Heart left ventricle (tissue), 16 donors: ENCODE measurements at regions not wholly inside any gene's neighbourhood (a gene's known extent, or its start where the extent isn't known, plus 50 kb on each side); places are given as distances from the start of the nearest gene placed in this dataset.

ENCODE experiments used
- ATAC-seq, 4 donors: fragments of 200-7000 bp; cut with Tn5 transposase; one replicate each; pipeline ENCODE4 v1.9.1; 2020 to 2022; ENCODE audit warnings: moderate library complexity in 4 of 4, mild to moderate bottlenecking in 3 of 4, moderate number of reproducible peaks in 1 of 4
- DNase-seq, 5 donors: peaks; one replicate each; pipeline ENCODE4 v3.0.0-alpha.2; 2020
- H3K27ac ChIP-seq, 12 donors: fragments of 200-600 bp; sonication (generic) in 4 of 12; one replicate each; pipeline versions ENCODE4 v1.5.0 to v1.8.0; 2016 to 2022; ENCODE audit warnings: mild to moderate bottlenecking in 2 of 12
- H3K27me3 ChIP-seq, 9 donors: fragments of 200-600 bp; sonication (generic) in 2 of 9; one replicate each; pipeline versions ENCODE4 v1.5.1 to v1.8.0; 2016 to 2022; ENCODE audit warnings: mild to moderate bottlenecking in 3 of 9
- H3K36me3 ChIP-seq, 9 donors: fragments of 200-600 bp; sonication (generic) in 2 of 9; one replicate each; pipeline versions ENCODE4 v1.5.0 to v1.8.0; 2018 to 2022; ENCODE audit warnings: mild to moderate bottlenecking in 2 of 9
- H3K4me1 ChIP-seq, 12 donors: fragments of 200-600 bp; sonication (generic) in 4 of 12; one replicate each; pipeline versions ENCODE4 v1.5.0 to v1.8.0; 2016 to 2022; ENCODE audit warnings: mild to moderate bottlenecking in 3 of 12
- H3K4me3 ChIP-seq, 12 donors: fragments of 200-600 bp; sonication (generic) in 4 of 12; one replicate each; pipeline versions ENCODE4 v1.5.0 to v1.8.0; 2017 to 2022; ENCODE audit warnings: mild to moderate bottlenecking in 9 of 12, moderate library complexity in 4 of 12
- H3K9me3 ChIP-seq, 12 donors: fragments of 200-600 bp; sonication (generic) in 4 of 12; one replicate each; pipeline versions ENCODE4 v1.5.0 to v1.8.0; 2016 to 2022; ENCODE audit warnings: mild to moderate bottlenecking in 1 of 12
- CTCF ChIP-seq, 12 donors: fragments of 200-600 bp; sonication (generic) in 4 of 12; IDR thresholded peaks; one replicate each; pipeline versions ENCODE4 v1.5.0 to v1.8.0; 2018 to 2022; ENCODE audit warnings: antibody characterized with exemption in 12 of 12, mild to moderate bottlenecking in 5 of 12
- POLR2A ChIP-seq, 2 donors: fragments of 450-650 bp; IDR thresholded peaks; one replicate each; pipeline ENCODE4 v1.6.1; 2017; ENCODE audit warnings: antibody characterized with exemption in 2 of 2, mild to moderate bottlenecking in 2 of 2, moderate library complexity in 2 of 2
- WGBS, 4 donors: extraction: QIAGEN DNeasy Blood & Tissue Kit in 2 of 4; methylation state at CpG; one replicate each; pipeline versions ENCODE4 v1.1.5 to v1.1.7; 2013 to 2018; 5-methylcytosine and 5-hydroxymethylcytosine counted together
- intact Hi-C, 10 donors: fragments of 100-400 bp; cut with DNase I; formaldehyde crosslinking; loops; one replicate each; pipeline versions ENCODE4 v1.11.1 to v1.14.2; 2022
- donor health status: ischemic (EF 13 %, LVEDD 7.1; RV severe dilation, severe dysfunction).
- donor health status: healthy with polysubstance abuse.
- donor health status: DM: no; HTN: yes; CAD: no.
- donor health status: DM: no; HTN: no; CAD: no.
- donor health status: ischemic (EF 25% LVEDD 6.9; RV normal size, moderate dysfunction).
- donor health status: ischemic (EF 25% LVEDD 5.7; RV mildly dilated, moderate dysfunction).
- donor health status: healthy.
- donor health status: DM: yes; HTN: yes; CAD: no.
- donor health status: ischemic (EF 35%, LVEDD 5.7; RV mildly dilated, moderate dysfunction).
- donor health status: nonischemic (EF 11% LVEDD 7.7; RV severe dilation, severe dysfunction).
- donor health status: DM: yes; HTN: yes; CAD: no.
- donor health status: PGD.
- donor health status: ischemic (EF 29% LVEDD 5.4; RV normal size, mild dysfunction).
- donor health status: nonischemic (EF 23%, LVEDD 6.1; RV moderate dilation, normal function).

- no peaks in the 10 kb centered on the region for H3K9me3 ChIP-seq
- TF ChIP-seq POLR2A (IDR thresholded peaks at IDR 0.05) = no peak
- no peak for TF ChIP-seq CTCF (IDR thresholded peaks at IDR 0.05)
- H3K4me1 ChIP-seq = no peaks in the 10 kb centered on the region
- WGBS, 4 donors = 57 to 68% (median 63%) methylated on average over 2 of the region's 2 CpGs
- ATAC-seq (no peak), DNase-seq (no peak)
- no peak overlapping the region for H3K4me3 ChIP-seq
- no peaks in the 10 kb centered on the region for H3K36me3 ChIP-seq
- intact Hi-C loops = no loop called here
- H3K27ac ChIP-seq = no peak overlapping the region
- no peaks in the 10 kb centered on the region for H3K27me3 ChIP-seq
These were observed 414.6 kb upstream of the GOT2 start for GRCh38 chr16:59148769-59149155.

- TF ChIP-seq CTCF (IDR thresholded peaks at IDR 0.05) (no peak), POLR2A (IDR thresholded peaks at IDR 0.05) (no peak)
- intact Hi-C loops = no loop called here
- 66 to 70% (median 68%) methylated on average over 8 of the region's 8 CpGs for WGBS, 4 donors
- Histone ChIP-seq H3K36me3 (no peaks in the 10 kb centered on the region), H3K9me3 (no peaks in the 10 kb centered on the region), H3K4me3 (no peak overlapping the region), H3K27ac (no peak overlapping the region), H3K27me3 (no peaks in the 10 kb centered on the region), H3K4me1 (no peaks in the 10 kb centered on the region)
- no peak for DNase-seq
- ATAC-seq = no peak
These were observed 414.1 kb upstream of the GOT2 start for GRCh38 chr16:59148056-59148768.

GRCh38 chr16:59146140-59146539, 412.0 kb upstream of the GOT2 start:
- Histone ChIP-seq H3K27me3 (no peaks in the 10 kb centered on the region), H3K4me1 (no peaks in the 10 kb centered on the region), H3K4me3 (no peak overlapping the region), H3K27ac (no peak overlapping the region), H3K36me3 (no peaks in the 10 kb centered on the region), H3K9me3 (no peaks in the 10 kb centered on the region)
- TF ChIP-seq CTCF (IDR thresholded peaks at IDR 0.05) (no peak), POLR2A (IDR thresholded peaks at IDR 0.05) (no peak)
- intact Hi-C loops = no loop called here
- DNase-seq = no peak
- WGBS, 4 donors = 95 to 98% (median 96%) methylated on average over 3 of the region's 3 CpGs
- no peak for ATAC-seq

GRCh38 chr16:59144841-59145240, 410.7 kb upstream of the GOT2 start:
- WGBS, 4 donors = 68 to 85% (median 76%) methylated on average over 2 of the region's 2 CpGs
- no peaks in the 10 kb centered on the region for H3K36me3 ChIP-seq
- ATAC-seq = no peak
- intact Hi-C loops = no loop called here
- peaks cover 0 to 3% (median 0%) of the 10 kb centered on the region in 12 donors for H3K9me3 ChIP-seq
- TF ChIP-seq POLR2A (IDR thresholded peaks at IDR 0.05) = no peak
- TF ChIP-seq CTCF (IDR thresholded peaks at IDR 0.05) = no peak
- no peak for DNase-seq
- no peaks in the 10 kb centered on the region for H3K27me3 ChIP-seq
- no peak overlapping the region for H3K27ac ChIP-seq
- no peak overlapping the region for H3K4me3 ChIP-seq
- H3K4me1 ChIP-seq = no peaks in the 10 kb centered on the region
